Testis (tissue), 2 donors: ENCODE measurements at regions not wholly inside any gene's neighbourhood (a gene's known extent, or its start where the extent isn't known, plus 50 kb on each side); places are given as distances from the start of the nearest gene placed in this dataset.

Experiments
- CTCF ChIP-seq, 3 experiments: fragments of 450-650 bp in 2 of 3; fragments of 200-600 bp in 1 of 3; sonication (generic) in 1 of 3; IDR thresholded peaks; one replicate each; pipeline ENCODE4 v1.5.1; 2016 to 2019; ENCODE audit warnings: antibody characterized with exemption in 3 of 3, mild to moderate bottlenecking in 2 of 3, moderate library complexity in 1 of 3
- POLR2A ChIP-seq: fragments of 450-650 bp; IDR thresholded peaks from one replicate; pipeline ENCODE4 v1.6.1; 2017; ENCODE audit warnings: antibody characterized with exemption, mild to moderate bottlenecking, moderate library complexity

- TF ChIP-seq CTCF (IDR thresholded peaks at IDR 0.05) (no peak), POLR2A (no peak)
These were observed 114.2 kb upstream of the FST start for GRCh38 chr5:53366245-53366644.
